HL-60 (cell line): ENCODE measurements at regions not wholly inside any gene's neighbourhood (a gene's known extent, or its start where the extent isn't known, plus 50 kb on each side); places are given as distances from the start of the nearest gene placed in this dataset.

Experiments
- CTCF ChIP-seq: IDR thresholded peaks from one replicate; pipeline ENCODE4 v1.5.1; 2011; ENCODE audit warnings: low read length, control low read depth, inconsistent platforms; ENCODE audit not compliant: insufficient read depth
- REST ChIP-seq: IDR thresholded peaks from 2 replicates; pipeline ENCODE4 v1.6.1; 2012; ENCODE audit warnings: low read depth; ENCODE audit not compliant: insufficient replicate concordance

- TF ChIP-seq REST (no peak), CTCF (no peak)
These were observed 155.0 kb downstream of the NUAK1 start for GRCh38 chr12:105983622-105984320.
